ENCODE measurements at regions not wholly inside any gene's neighbourhood (a gene's known extent, or its start where the extent isn't known, plus 50 kb on each side); places are given as distances from the start of the nearest gene placed in this dataset.

DNA sequence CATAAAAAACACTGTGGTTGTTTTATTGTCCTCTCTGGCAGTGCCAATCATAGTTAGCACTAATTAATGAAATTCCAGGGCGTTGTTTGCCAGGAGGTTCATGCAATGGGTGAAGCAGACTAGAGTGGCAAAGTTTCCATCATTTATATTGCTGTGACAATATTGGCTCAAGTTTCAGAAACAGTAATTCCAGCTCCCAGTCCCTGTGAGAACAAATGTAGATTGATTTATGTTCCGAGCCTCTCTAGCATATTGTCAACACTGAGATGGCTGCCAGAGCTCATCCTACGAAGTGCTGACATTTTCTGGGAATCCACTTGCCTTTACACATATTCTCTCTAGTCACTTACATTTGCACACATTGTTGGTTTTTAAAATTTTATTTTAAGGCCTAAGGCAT, 440.0 kb upstream of the IGFBP7 start:
- H3K36me3 ChIP-seq (ENCODE audit: insufficient read depth, low read length): no peaks in the 10 kb centered on the region
- no peaks in the 10 kb centered on the region for H3K9me3 ChIP-seq (ENCODE audit: control insufficient read depth, insufficient read depth, low read length)
- no peak overlapping the region for H3K9ac ChIP-seq (ENCODE audit: low read depth, low read length)
- peaks cover 7% of the 10 kb centered on the region; the same call in 1 of the 2 replicates for H3K4me1 ChIP-seq (ENCODE audit: insufficient read depth, low read length)

DNA sequence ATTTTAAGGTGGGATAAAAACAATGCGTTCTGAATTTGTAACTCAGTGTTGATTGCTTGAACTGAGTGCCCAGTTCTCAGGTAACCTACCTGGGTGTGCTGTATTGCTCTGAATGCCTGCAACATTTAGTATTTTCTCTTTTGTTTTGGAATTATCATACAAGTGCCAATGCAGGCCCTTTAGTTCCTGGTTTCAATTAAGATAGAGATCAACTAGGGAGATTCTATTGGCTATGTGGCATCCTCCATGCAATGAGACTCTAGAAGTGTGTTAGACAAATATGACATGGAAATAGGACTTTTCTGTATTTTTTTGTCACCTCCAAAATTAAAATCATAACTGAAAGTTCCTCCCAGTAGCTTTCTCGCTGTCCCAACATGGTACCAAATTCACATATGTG, 438.7 kb upstream of the IGFBP7 start:
- Histone ChIP-seq H3K36me3 (ENCODE audit: insufficient read depth, low read length) (no peaks in the 10 kb centered on the region), H3K9ac (ENCODE audit: low read depth, low read length) (no peak overlapping the region), H3K4me1 (ENCODE audit: insufficient read depth, low read length) (peaks cover 13% of the 10 kb centered on the region; the same call in 1 of the 2 replicates), H3K9me3 (ENCODE audit: control insufficient read depth, insufficient read depth, low read length) (no peaks in the 10 kb centered on the region)

DNA sequence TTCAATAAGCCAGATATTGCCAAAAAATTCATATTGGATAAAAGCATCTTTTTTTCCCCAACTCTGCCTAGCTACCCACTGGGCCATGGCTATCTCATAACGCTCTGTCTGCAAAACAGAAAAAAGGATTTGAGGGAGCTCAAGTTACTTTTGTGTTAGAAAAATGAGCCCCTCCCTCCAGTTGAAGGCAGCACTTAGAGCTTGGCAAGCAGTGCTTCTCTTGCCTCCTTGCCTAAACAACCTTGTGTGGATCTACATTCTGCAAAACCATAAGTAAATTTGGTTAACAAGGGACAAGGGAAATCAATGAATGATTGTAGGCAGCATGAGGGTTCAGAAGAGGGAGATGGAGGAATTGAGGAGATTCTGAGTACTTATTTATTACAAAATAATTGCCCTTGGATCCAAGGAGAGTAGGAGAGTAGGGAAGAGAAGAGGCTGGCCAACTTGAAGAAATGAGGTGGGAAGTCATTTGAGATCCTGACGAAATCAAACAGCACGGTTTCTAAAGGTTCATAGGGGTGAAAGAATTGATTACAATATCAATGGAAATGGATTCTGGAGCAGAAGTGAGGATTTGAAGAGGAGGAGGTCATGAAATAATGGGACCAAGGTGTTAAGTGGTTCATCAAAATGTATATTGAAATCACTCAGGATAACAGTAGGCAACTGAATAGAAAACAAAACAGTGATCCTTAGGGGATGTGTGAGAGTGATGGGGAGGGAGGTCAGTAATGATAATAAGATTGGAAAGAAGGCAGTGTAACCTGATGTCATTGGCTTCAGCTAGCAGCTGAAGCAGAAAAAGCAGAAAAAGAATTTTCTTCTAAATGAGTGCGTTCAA, 434.8 kb upstream of the IGFBP7 start:
- Histone ChIP-seq H3K36me3 (ENCODE audit: insufficient read depth, low read length) (no peaks in the 10 kb centered on the region), H3K9ac (ENCODE audit: low read depth, low read length) (no peak overlapping the region), H3K4me1 (ENCODE audit: insufficient read depth, low read length) (peaks cover 13% of the 10 kb centered on the region; the same call in 1 of the 2 replicates), H3K9me3 (ENCODE audit: control insufficient read depth, insufficient read depth, low read length) (no peaks in the 10 kb centered on the region)

DNA sequence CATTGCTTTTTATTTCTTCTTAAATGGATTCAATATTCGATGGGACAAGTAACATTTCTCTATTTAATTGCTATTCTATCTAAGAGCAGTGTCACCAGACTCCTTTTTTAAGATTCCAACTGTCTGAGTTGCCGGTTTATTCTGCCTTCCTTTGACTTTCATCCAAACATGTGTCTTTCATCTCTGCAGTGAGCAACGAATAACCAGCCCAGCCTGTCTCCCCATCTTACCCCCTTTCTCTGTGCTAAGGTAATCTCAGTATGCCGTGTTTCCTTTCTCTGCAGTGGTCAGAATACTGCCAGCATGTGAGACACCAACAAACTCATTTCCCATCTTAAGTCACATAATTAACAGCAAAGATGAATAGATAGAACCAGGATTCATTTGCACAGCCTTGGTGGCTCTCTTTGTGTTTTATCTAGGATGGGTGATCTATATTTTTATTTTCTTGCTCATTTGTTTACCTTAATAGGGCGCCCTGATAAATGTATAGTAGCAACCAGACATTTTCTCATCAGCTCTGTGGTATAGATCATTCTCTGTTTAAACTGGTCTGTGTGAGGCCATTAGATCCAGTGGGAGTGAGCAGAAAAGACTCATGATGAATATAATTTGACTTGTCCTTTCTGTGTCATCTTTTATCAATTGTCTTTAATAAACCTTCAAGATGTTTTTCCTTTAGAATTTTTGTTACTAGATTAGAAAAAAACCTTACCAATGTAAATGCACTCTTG, 394.8 kb upstream of the IGFBP7 start:
- no peaks in the 10 kb centered on the region for H3K4me1 ChIP-seq (ENCODE audit: insufficient read depth, low read length)
- no peaks in the 10 kb centered on the region for H3K9me3 ChIP-seq (ENCODE audit: control insufficient read depth, insufficient read depth, low read length)
- no peaks in the 10 kb centered on the region; the same call in 1 of the 2 replicates for H3K36me3 ChIP-seq (ENCODE audit: insufficient read depth, low read length)
- H3K9ac ChIP-seq (ENCODE audit: low read depth, low read length): no peak overlapping the region

DNA sequence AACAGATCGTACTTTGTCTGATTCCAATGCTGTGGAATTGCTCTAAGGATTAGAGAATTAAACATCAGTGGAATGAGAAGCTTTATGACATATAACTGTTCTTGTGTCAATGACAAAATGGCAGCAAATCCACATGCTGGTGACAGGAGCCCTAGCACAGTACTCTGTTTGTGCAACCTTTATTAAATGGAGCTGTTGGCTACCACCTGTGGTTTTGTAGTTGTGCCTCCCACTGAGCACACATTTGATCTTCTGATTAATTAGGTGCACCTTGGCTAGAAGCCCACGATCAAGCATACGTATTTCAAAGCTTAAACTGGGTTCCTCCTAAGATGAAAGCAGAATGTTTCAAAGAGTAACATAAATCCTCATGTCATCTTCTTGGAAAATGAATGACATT, 394.0 kb upstream of the IGFBP7 start:
- Histone ChIP-seq H3K9me3 (ENCODE audit: control insufficient read depth, insufficient read depth, low read length) (no peaks in the 10 kb centered on the region), H3K4me1 (ENCODE audit: insufficient read depth, low read length) (no peaks in the 10 kb centered on the region), H3K9ac (ENCODE audit: low read depth, low read length) (no peak overlapping the region), H3K36me3 (ENCODE audit: insufficient read depth, low read length) (no peaks in the 10 kb centered on the region)

DNA sequence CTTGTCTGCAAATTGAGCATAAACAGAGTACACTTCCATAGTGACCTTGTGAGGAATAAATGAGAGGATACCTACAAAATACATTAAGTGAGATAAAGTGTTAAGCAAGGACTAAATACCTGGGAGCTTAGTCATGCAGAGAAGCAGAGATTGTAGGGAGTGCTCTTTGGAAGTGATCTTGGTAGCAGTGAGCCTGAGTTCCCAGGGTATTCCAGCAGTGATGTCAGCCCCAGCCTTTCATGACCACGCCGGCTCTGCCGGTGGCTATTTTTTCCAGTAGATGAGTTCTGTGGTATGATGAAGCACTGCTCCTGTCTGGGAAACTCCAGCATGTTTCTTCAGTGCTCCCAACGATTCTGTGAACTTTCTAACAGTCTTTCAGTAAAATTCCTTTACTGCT, 391.5 kb upstream of the IGFBP7 start:
- Histone ChIP-seq H3K4me1 (ENCODE audit: insufficient read depth, low read length) (0 out of 2 replicates have a peak, but pooled peaks cover 4% of the 10 kb centered on the region), H3K9ac (ENCODE audit: low read depth, low read length) (no peak overlapping the region), H3K9me3 (ENCODE audit: control insufficient read depth, insufficient read depth, low read length) (no peaks in the 10 kb centered on the region), H3K36me3 (ENCODE audit: insufficient read depth, low read length) (no peaks in the 10 kb centered on the region)

DNA sequence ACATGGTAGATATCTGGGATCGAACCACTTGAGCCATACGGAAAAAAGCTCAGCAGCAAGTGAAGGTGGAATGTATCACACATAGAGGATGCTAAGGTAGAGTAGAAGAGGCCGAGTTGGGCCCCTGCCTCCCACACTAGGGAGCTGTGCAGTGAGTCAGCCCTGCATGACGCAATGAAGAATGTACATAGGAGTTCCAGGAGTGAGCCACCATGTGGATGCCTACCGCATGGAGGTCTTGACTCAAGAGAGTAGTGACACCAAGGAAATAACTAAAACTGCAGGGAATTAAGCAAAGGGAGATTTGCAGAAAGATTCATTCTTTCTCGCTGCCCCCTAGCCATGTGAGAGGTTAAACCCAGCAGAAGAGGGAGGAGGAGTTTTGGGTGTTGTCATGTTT, 389.6 kb upstream of the IGFBP7 start:
- Histone ChIP-seq H3K9me3 (ENCODE audit: control insufficient read depth, insufficient read depth, low read length) (no peaks in the 10 kb centered on the region), H3K4me1 (ENCODE audit: insufficient read depth, low read length) (0 out of 2 replicates have a peak, but pooled peaks cover 4% of the 10 kb centered on the region), H3K9ac (ENCODE audit: low read depth, low read length) (no peak overlapping the region), H3K36me3 (ENCODE audit: insufficient read depth, low read length) (no peaks in the 10 kb centered on the region)

DNA sequence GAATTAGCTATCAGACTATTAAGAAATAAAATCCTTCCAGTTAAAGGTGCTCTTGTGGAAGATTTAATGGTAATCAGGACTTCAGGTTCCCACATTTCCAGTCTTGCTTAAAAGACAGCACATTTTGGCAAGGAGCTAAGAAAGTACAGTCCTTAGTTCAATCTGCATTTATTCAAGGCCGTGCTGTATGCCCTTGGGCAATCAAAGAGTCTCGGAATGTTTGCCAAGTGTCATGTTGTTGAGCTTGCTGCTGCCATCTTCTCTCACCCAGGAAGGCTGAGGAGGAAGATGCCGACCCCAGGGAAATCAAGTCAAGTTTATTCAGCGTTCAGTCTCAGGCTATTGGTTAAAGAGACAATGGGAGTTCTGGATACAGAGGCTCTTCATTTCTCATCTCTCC, 388.1 kb upstream of the IGFBP7 start:
- no peaks in the 10 kb centered on the region for H3K36me3 ChIP-seq (ENCODE audit: insufficient read depth, low read length)
- no peaks in the 10 kb centered on the region for H3K9me3 ChIP-seq (ENCODE audit: control insufficient read depth, insufficient read depth, low read length)
- H3K4me1 ChIP-seq (ENCODE audit: insufficient read depth, low read length): 0 out of 2 replicates have a peak, but pooled peaks cover 4% of the 10 kb centered on the region
- no peak overlapping the region for H3K9ac ChIP-seq (ENCODE audit: low read depth, low read length)

DNA sequence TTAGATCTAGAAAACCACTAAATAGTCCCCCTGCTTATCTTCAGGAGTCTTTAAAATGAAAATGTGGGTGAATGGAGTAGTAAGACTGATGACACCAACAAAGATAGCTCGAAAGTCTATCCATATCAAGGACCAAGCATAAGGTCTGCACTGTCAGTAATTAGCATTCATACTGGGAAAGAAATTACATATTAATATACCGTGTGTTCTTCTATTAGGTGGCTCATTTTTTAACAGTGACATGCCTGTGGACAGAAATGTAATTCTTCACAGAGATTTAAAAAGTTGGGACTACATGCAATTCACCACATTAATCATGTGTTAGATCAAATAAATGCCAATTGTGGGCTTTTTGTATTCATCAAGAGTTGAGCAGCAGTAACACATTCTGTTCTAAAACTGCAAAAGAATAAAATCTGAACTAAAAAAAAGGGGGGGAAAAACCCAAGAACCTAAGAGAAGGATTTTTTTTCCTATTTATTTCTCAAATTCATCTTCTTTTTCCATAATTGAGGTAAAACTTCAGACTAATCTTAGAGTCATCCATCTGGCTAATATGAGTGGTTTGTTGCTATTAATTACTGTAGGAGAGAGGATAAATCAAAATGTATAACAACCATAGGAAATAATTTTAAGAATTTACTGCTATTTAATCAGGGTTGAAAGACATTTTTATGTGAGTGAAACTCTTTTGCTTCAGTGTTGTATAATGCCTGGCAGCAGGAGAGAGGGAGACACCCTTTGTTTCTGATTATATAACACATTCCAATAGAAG, 386.7 kb upstream of the IGFBP7 start:
- no peak overlapping the region for H3K9ac ChIP-seq (ENCODE audit: low read depth, low read length)
- H3K36me3 ChIP-seq (ENCODE audit: insufficient read depth, low read length): no peaks in the 10 kb centered on the region
- 0 out of 2 replicates have a peak, but pooled peaks cover 4% of the 10 kb centered on the region for H3K4me1 ChIP-seq (ENCODE audit: insufficient read depth, low read length)
- no peaks in the 10 kb centered on the region for H3K9me3 ChIP-seq (ENCODE audit: control insufficient read depth, insufficient read depth, low read length)

DNA sequence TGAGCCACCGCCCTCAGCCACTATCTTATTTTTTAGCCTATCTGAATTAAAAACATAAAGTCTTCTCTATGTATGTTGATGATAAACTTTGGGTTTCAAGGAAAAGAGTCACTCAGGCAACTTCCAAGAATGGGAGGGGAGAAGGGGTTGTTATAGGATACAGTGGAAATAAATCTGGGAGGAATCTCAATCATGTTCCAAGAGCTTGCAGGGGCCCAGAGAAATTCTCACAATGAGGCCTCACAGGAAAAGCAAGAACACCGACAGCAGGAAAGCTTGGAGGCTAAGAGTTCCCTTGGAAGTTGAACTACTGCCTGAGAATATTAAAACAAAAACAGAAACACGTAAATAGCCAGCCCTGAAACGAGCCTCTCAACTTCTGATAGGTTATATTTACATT, 384.6 kb upstream of the IGFBP7 start:
- H3K9me3 ChIP-seq (ENCODE audit: control insufficient read depth, insufficient read depth, low read length): peaks cover 2% of the 10 kb centered on the region; the same call in 1 of the 2 replicates
- 0 out of 2 replicates have a peak, but pooled peaks cover 4% of the 10 kb centered on the region for H3K4me1 ChIP-seq (ENCODE audit: insufficient read depth, low read length)
- H3K9ac ChIP-seq (ENCODE audit: low read depth, low read length): no peak overlapping the region
- no peaks in the 10 kb centered on the region for H3K36me3 ChIP-seq (ENCODE audit: insufficient read depth, low read length)

DNA sequence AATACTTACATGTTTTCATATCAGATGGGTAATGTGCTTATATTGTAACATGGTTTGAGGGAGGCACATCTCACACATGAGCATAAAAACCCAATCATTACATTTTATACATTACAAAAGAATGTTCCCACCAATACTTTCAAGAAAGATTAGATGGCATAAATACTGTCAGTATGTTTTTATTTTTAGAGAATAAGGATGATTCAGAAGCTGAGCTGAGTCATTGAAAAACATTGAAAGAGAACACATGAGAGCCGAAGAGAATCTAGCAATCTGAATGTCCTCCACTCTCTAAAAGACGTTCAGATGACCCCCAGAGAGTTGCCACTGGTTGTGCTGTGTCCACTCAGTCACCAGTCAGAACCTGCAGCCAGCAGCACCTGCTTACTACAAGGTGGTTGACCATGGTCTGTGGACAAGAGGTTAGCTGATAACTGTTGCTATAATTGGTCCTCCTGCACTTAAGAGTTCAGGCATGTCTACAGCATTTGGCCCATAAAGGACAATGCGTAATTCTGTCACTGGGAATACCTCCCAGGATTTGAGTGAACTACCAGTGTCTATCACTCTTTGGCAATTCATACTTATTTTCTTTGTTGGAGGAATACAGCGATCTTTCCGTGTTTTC, 382.2 kb upstream of the IGFBP7 start:
- Histone ChIP-seq H3K4me1 (ENCODE audit: insufficient read depth, low read length) (no peaks in the 10 kb centered on the region), H3K36me3 (ENCODE audit: insufficient read depth, low read length) (no peaks in the 10 kb centered on the region), H3K9ac (ENCODE audit: low read depth, low read length) (no peak overlapping the region), H3K9me3 (ENCODE audit: control insufficient read depth, insufficient read depth, low read length) (peaks cover 2% of the 10 kb centered on the region; the same call in 1 of the 2 replicates)

DNA sequence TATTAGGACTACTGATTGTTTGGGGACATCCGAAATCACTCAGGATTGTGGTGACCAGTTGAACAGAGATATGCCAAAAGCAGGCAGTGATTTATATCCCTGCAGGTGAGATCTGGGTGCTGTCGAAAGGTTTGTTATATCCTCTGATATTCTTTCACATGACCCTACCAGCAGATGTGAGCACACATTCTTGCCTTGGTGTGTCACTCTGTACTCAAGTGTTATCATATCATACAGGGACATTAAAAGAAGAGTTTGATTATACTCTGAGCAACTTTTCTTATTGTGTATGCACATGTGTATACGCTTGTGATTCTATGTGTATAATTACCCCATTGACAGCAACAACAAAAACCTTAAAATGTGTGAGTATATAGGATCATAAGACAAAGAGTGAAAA, 381.2 kb upstream of the IGFBP7 start:
- Histone ChIP-seq H3K9me3 (ENCODE audit: control insufficient read depth, insufficient read depth, low read length) (peaks cover 2% of the 10 kb centered on the region; the same call in 1 of the 2 replicates), H3K4me1 (ENCODE audit: insufficient read depth, low read length) (no peaks in the 10 kb centered on the region), H3K9ac (ENCODE audit: low read depth, low read length) (no peak overlapping the region), H3K36me3 (ENCODE audit: insufficient read depth, low read length) (no peaks in the 10 kb centered on the region)

DNA sequence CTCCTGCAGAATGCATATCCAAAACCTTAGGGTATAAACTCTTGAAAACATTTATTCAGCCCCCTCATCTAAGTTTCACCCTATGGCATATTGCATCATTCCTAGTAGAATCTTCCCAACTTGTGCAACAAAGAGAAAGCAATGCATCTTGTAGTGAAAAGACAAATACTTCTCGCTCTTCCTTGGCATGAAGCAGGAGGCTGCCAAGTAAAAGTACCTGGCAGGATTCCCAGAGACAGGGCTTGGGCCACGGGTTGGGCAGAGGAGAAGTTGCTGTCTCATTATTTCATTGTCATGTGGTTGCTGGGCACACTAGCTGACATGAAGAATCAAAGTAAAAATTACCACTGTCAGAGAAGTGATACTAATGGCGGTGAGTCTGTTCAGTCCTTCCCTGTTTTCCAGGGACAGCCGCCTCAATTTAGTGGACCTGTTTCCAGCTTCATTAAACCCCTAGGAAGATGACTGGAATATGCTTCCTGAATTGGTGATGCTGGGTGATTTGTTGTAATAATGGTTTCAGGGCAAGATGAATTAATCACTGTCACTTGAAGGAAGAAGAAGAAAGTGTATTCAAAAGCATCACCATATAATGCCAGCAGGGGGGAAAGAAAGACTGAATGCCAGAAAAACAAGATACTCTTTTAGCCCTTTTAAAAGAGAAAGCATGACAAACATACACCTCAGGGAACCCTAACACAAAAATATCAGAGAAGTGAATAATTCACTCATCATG, 380.5 kb upstream of the IGFBP7 start:
- Histone ChIP-seq H3K36me3 (ENCODE audit: insufficient read depth, low read length) (no peaks in the 10 kb centered on the region), H3K4me1 (ENCODE audit: insufficient read depth, low read length) (no peaks in the 10 kb centered on the region), H3K9me3 (ENCODE audit: control insufficient read depth, insufficient read depth, low read length) (peaks cover 2% of the 10 kb centered on the region; the same call in 1 of the 2 replicates), H3K9ac (ENCODE audit: low read depth, low read length) (no peak overlapping the region)

Data from ES-I3 (cell line).